ENCODE measurements at regions not wholly inside any gene's neighbourhood (a gene's known extent, or its start where the extent isn't known, plus 50 kb on each side); places are given as distances from the start of the nearest gene placed in this dataset.
A peak's percentile ranks its signal among the peaks of the same experiment; 100 is the strongest.

GRCh38 chr2:220626603-220627002 lies 945.5 kb downstream of the EPHA4 start:
- peak; percentile 35 for DNase-seq (ENCODE audit: low read depth)
- TF ChIP-seq CTCF (conservative IDR thresholded peaks at IDR 0.05; ENCODE audit: low read depth, low read length), result no peak
- no peak overlapping the region for H3K4me3 ChIP-seq (ENCODE audit: low read length)

- DNase-seq (ENCODE audit: low read depth), result no peak
- H3K4me3 ChIP-seq (ENCODE audit: low read length), result no peak overlapping the region
- no peak for TF ChIP-seq CTCF (conservative IDR thresholded peaks at IDR 0.05; ENCODE audit: low read depth, low read length)
These were observed 943.9 kb downstream of the EPHA4 start for GRCh38 chr2:220628252-220628651.

DNA sequence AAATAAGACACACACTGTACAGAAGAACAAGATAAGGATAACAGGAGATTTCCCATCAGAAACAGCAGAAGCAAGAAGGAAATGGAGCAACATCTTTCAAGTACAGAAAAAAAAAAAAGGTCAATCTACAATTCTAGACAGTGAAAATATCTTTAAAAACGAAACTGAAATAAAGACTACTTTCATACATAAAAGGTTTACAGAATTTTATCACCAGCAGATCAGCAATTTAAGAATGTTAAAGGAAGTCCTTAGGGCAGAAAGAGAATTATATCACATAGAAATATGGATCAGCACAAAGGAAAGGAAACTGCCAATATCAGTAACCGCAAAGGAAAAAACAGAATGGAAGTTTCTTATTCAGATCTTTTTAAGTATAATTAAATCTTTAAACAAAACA lies 931.0 kb downstream of the EPHA4 start:
- H3K4me3 ChIP-seq (ENCODE audit: low read length), result no peak overlapping the region
- no peak for TF ChIP-seq CTCF (conservative IDR thresholded peaks at IDR 0.05; ENCODE audit: low read depth, low read length)
- no peak for DNase-seq (ENCODE audit: low read depth)

DNA sequence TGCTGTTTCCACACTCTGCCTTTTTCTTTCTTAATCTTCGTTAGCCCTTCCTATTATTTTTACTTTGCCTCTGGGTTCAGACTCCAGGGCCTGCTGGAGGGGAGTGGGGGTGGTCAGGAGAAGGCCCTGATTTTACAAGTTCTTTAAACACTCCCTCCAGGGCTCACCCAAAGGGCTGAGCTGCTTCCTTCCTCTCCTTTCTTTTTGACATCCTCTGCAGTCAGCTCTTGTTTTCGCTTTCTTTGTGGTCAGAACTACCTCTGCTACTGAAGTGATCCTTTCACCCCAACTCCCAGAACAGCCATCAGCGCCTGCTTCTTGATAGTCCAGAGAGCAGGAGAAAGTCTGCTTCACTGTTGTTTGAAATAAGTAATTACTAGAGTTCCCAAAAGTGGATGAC lies 925.7 kb downstream of the EPHA4 start:
- DNase-seq (ENCODE audit: low read depth), result no peak
- TF ChIP-seq CTCF (conservative IDR thresholded peaks at IDR 0.05; ENCODE audit: low read depth, low read length), result no peak
- no peak overlapping the region for H3K4me3 ChIP-seq (ENCODE audit: low read length)

DNA sequence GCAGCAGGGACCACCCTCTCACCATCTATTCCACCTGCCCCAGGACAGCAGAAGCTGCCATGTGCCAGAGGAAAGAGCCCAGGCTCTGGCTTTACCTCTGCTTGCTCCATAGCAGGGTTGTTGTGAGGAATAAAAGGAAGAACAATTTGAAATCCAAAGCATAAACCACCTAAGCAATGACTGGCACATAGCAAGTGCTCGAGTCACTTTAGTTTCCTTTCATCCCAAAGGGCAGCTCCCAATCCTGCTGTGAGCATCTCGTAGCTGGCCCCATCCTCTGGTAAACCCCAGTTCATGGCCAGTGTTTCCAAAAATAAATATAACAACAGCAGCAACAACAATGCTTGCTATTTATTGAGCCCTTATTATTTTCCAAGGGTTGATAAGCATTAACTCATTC lies 923.5 kb downstream of the EPHA4 start:
- no peak overlapping the region for H3K4me3 ChIP-seq (ENCODE audit: low read length)
- DNase-seq (ENCODE audit: low read depth), result no peak
- no peak for TF ChIP-seq CTCF (conservative IDR thresholded peaks at IDR 0.05; ENCODE audit: low read depth, low read length)

GRCh38 chr2:220653776-220654175 lies 918.3 kb downstream of the EPHA4 start:
- DNase-seq (ENCODE audit: low read depth), result no peak
- no peak for TF ChIP-seq CTCF (conservative IDR thresholded peaks at IDR 0.05; ENCODE audit: low read depth, low read length)
- H3K4me3 ChIP-seq (ENCODE audit: low read length), result no peak overlapping the region

GRCh38 chr2:220654322-220654721 lies 917.8 kb downstream of the EPHA4 start:
- no peak for DNase-seq (ENCODE audit: low read depth)
- H3K4me3 ChIP-seq (ENCODE audit: low read length), result no peak overlapping the region
- TF ChIP-seq CTCF (conservative IDR thresholded peaks at IDR 0.05; ENCODE audit: low read depth, low read length), result no peak
